HL-60/S4 treated with retinoic acid at 250 ng/mL for 4 days and 3 days (cell line): ENCODE measurements at regions not wholly inside any gene's neighbourhood (a gene's known extent, or its start where the extent isn't known, plus 50 kb on each side); places are given as distances from the start of the nearest gene placed in this dataset.
"Not testable (repeated sequence)": the region's sequence is repeated elsewhere in the genome, so short reads cannot be mapped to it uniquely, and the experiment has no call there.

Source experiments
- in situ Hi-C: fragments of 300-500 bp; cut with MboI; formaldehyde crosslinking; loops from 2 replicates; pipeline ENCODE4 v1.7.0; 2022; ENCODE audit warnings: low sequenced_read_pairs

- in situ Hi-C loops: no loop called here
These were observed 1008.5 kb upstream of the FANCL start for GRCh38 chr2:59249441-59250306.

DNA sequence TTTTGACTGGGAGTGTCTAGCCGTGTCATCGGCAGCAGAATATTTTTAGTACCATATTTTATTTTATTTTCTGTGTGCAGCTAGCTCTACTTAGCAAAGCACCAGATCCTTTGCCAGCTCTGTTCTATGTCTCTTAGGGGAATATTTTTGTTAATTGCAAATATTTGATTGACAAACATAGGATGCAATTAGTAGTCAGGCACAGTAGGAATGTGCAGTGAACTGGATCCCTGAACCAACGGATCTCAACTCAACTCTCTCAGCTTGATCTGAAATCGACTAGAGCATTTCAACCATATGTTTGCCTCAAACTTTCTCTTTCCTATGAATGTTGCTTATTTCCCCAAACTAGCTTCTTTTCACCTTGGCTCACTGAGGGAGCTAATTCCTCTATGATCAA, 998.0 kb upstream of the FANCL start:
- in situ Hi-C loops: no loop called here

- in situ Hi-C loops: no loop called here
These were observed 996.2 kb upstream of the FANCL start for GRCh38 chr2:59237311-59237710.

GRCh38 chr2:59236723-59237122, 995.6 kb upstream of the FANCL start:
- in situ Hi-C loops: no loop called here

- in situ Hi-C loops: no loop called here
These were observed 992.8 kb upstream of the FANCL start for GRCh38 chr2:59233920-59234319.

GRCh38 chr2:59233448-59233847, 992.3 kb upstream of the FANCL start:
- in situ Hi-C loops: no loop called here

DNA sequence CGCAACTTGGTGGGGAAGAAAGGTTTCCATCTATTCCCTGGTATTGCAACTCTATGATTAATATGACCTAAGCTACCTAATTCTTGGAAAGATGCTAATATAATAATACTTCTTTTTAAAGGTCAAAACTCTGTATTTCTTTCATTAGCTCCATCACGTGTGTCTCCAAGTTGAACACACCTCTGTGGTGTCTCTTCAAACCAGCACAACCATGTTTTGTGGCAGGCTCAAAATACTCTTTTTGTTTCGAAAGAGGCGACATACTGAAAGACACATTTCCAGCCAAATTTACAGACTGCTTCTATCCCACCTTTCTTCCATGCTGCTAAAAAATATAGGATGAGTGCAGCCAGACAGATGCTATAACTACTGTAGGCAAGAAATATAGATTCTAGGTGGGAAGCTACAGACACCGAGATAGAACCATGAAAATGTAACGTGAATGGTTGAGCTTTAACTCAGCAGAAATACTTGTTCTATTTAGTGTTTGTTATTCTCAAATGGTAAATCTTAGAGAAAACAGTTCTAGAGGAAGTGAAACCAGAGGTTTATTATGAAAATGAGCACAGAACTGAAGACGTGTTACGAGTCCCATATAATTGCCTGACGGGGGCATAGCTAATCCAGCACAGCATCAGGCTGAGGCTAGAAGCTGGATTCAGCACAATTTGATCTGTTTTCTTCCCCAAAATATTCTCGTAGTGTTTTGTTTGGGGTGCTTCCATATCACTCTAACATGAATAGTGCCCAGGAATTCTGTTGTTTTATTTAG, 991.5 kb upstream of the FANCL start:
- in situ Hi-C loops: no loop called here

DNA sequence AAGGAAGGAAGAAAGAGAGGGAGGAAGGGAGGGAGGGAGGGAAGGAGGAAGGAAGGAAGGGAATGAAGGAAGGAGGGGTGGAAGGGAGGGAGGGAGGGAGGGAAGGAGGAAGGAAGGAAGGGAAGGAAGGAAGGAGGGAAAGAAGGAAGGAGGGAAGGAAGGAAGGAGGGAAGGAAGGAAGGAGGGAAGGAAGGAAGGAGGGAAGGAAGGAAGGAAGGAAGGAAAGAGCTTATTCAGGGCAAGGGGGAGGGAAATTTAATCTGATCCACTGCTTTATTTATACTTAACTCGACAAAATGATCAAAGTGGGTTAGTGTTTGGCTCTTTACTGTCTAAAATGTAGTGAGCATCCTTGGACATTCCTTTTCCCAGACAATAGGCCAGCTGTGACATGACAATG, 985.2 kb upstream of the FANCL start:
- in situ Hi-C loops: not testable (repeated sequence)

DNA sequence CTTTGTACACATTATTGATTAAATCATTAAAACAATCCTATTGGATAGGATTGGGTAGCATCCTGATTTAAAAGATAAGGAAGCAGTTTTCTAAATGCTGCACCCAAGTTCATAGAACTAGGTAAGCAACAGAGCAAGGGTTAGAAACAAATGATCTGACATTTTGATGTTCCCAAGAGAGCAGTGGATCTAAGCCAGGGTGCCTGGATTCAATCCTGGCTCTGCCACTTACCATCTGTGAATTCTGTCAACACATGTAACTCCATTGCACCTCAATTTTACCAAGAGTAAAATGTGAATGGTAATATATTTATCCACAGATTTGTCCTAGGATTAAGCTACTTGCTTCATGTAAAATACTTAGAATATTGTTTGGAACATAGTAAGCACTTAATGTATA, 982.6 kb upstream of the FANCL start:
- in situ Hi-C loops: no loop called here

DNA sequence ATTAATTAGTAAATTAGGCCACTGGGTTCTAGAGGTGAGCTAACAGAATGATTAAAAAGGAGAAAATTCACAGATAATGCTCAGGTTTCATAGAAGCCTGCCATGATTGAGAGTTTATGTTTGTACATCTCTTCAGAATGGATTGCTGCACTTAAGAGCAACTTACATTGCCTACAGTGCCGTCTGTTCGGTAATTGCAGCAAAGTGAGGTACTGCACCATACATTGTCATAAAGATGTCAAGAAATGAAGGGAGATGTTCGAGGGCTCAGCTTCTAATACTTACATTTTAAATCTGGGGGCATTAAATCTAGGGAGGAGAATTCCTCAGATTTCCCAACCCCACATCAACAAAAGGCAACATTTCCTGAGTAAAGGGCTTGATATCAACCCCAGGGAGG, 976.2 kb upstream of the FANCL start:
- in situ Hi-C loops: no loop called here

DNA sequence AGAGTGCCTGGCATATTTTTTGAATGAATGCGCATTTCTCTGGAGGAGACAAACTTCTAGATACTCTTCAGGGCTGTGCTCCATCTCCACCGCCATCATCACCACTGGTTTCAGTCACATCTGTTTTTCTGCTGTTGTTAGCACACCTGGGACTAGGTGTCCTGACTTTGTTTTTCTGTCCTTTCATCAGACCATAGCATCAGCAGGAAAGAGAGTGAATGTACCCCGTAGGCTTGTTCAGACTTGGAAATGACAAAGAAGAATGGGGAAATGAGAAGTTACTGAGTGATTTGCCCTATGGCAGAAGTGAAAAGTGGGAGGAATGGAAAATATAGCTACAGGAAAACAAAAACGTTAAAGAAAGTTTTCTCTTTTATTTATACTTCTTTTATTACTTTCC, 965.2 kb upstream of the FANCL start:
- in situ Hi-C loops: no loop called here

DNA sequence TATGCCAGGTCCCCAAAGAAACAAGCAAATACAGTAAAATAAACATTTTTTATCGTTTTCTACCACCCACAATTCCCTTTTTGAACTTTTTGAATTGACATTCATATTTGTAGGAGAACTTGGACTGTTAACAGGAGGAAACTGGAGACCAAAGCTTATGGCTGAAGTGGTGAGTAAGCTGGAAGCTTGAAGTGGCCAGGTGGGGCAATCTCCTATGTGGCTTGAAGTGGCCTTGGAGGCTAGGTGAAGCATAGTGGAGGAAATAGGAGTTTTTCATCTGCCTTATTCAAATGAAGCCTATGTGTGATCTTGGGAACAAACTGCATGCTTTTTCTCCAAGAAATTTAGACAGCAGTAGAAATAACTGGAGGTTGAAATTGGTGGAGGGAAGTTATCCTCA, 962.9 kb upstream of the FANCL start:
- in situ Hi-C loops: no loop called here

GRCh38 chr2:59196491-59196890, 955.4 kb upstream of the FANCL start:
- in situ Hi-C loops: no loop called here

- in situ Hi-C loops: no loop called here
These were observed 954.7 kb upstream of the FANCL start for GRCh38 chr2:59195851-59196250.

- in situ Hi-C loops: no loop called here
These were observed 950.7 kb upstream of the FANCL start for GRCh38 chr2:59191781-59192180.

DNA sequence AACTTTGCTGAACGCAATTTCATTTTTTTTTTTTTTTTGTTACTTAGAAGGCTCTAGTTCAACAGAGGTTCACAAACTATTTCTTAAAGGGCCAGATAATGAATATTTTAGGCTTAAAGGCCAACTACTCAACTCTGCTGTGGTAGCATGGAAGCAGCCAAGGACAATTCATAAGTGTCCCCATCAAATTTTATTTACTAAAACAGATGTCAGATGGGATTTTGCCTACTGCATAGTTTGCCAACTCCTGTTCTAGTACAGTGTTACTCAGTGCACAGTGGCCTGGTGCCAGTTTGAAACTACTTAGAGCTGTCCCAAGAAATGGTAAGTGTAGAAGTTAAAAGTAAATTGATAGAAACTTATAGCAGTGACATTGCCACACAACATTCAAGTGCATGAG, 949.4 kb upstream of the FANCL start:
- in situ Hi-C loops: no loop called here

DNA sequence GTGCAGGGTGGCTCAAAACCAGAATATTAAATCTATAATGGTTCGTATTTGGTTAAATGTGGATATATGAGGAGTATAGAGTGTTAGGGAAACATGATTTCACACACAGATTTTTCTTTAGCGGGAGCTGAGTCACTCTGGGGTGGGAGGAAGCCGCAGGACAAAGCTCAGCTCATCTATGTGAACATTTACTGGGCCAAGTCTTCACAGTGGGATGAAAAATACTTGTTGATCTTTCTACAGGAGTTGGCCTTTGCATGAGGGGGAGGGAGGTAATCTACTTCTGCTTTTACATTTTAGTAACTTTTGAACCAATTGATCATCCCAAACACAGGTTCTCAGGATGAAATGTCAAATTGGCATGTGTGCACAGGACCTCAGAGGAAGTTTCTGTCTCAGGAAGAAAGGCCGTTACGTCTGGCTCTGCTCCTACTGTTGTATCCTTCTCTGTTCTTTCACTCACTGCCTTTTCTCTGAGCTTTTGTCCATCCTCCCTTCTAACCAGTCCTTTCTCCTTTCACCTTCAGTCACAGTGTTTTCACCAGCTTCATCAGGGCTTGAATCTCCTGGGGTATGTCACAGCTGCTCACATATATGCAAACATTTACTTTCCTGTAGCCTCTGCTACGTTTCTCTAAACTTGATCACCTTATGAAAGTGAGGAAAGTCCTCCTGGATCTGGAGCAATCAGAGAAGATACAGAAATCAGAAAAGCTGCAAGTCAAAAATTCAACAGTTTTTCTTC, 943.3 kb upstream of the FANCL start:
- in situ Hi-C loops: no loop called here

DNA sequence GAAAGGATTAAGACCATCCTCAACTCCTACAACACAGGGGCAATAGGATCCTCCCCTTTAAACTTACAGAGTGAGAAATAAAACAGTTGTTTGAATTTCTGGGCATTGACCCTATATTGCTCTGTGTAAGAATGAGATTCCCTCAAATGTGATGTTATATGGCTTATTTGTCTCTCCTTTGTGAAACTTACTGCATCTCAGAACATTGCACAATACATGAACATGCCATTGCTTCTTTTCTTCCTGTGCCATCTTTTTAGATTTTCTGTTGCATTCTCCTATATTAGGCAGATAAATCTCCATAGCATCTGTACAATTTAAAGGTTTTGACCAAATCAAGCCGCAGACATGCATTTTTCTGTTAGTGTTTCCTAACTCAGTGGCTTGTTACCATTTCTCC, 941.9 kb upstream of the FANCL start:
- in situ Hi-C loops: no loop called here

- in situ Hi-C loops: no loop called here
These were observed 941.1 kb upstream of the FANCL start for GRCh38 chr2:59182249-59182648.

DNA sequence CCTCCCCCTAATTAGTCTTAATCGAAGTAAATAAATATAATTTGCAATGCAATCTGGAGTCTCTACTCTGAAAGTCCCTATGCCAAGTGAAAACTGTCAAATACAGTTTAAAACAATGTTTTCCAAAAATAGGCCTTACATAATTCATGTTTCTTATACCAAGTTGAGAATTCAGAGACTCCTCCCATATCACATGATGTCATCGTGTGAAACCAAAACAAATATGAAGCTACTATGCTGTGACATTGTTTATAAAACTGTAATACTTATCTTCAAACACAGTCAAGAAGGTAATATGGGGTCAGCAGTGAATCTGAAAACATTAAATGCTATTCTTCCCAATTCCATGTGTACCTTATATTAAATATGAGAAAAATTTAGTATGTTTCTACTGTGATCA, 940.2 kb upstream of the FANCL start:
- in situ Hi-C loops: no loop called here

GRCh38 chr2:59180621-59181020, 939.5 kb upstream of the FANCL start:
- in situ Hi-C loops: no loop called here

DNA sequence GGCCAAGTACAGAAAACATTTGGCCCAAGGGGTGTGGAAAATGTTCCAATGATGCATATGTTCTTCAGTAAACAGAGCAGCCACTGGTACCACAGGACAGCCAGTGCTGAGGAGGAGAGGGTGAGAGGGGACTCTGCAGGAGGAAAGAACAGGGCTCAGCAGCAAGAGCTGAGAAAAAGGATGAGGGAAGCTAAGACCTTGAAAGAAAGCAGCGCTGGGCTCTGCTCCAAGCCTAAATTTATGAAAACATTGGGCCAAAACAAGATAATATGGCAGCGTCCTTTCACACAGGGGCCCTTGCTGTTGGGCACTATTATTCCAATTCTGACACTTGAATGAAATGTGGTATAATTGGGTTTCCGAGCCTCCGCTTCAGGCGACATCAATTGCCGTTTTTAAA, 939.0 kb upstream of the FANCL start:
- in situ Hi-C loops: no loop called here
